ENCODE measurements at regions not wholly inside any gene's neighbourhood (a gene's known extent, or its start where the extent isn't known, plus 50 kb on each side); places are given as distances from the start of the nearest gene placed in this dataset.

- no peak for TF ChIP-seq CTCF (IDR thresholded peaks at IDR 0.05; ENCODE audit: insufficient read depth, low read depth, low read length)
- DNase-seq (ENCODE audit: low read depth): no peak
- H3K4me3 ChIP-seq (ENCODE audit: low read depth, low read length): no peak overlapping the region
Measured at GRCh38 chr6:3938715-3939367, 89.7 kb downstream of the FAM50B start.

- no peak for TF ChIP-seq CTCF (IDR thresholded peaks at IDR 0.05; ENCODE audit: insufficient read depth, low read depth, low read length)
- H3K4me3 ChIP-seq (ENCODE audit: low read depth, low read length): no peak overlapping the region
- DNase-seq (ENCODE audit: low read depth): no peak
Measured at GRCh38 chr6:3939368-3939958, 90.3 kb downstream of the FAM50B start.

GRCh38 chr6:3939964-3940363, 90.8 kb downstream of the FAM50B start:
- peak; percentile 84 for DNase-seq (ENCODE audit: low read depth)
- no peak overlapping the region for H3K4me3 ChIP-seq (ENCODE audit: low read depth, low read length)
- TF ChIP-seq CTCF (IDR thresholded peaks at IDR 0.05; ENCODE audit: insufficient read depth, low read depth, low read length): no peak

GRCh38 chr6:3940703-3941102, 91.5 kb downstream of the FAM50B start:
- no peak overlapping the region for H3K4me3 ChIP-seq (ENCODE audit: low read depth, low read length)
- TF ChIP-seq CTCF (IDR thresholded peaks at IDR 0.05; ENCODE audit: insufficient read depth, low read depth, low read length): no peak
- DNase-seq (ENCODE audit: low read depth): no peak

- peak; percentile 80 for DNase-seq (ENCODE audit: low read depth)
- no peak overlapping the region for H3K4me3 ChIP-seq (ENCODE audit: low read depth, low read length)
- TF ChIP-seq CTCF (IDR thresholded peaks at IDR 0.05; ENCODE audit: insufficient read depth, low read depth, low read length): no peak
Measured at GRCh38 chr6:3943331-3943765, 94.2 kb downstream of the FAM50B start.

GRCh38 chr6:3944246-3944645, 95.1 kb downstream of the FAM50B start:
- no peak for TF ChIP-seq CTCF (IDR thresholded peaks at IDR 0.05; ENCODE audit: insufficient read depth, low read depth, low read length)
- no peak for DNase-seq (ENCODE audit: low read depth)
- H3K4me3 ChIP-seq (ENCODE audit: low read depth, low read length): no peak overlapping the region

- TF ChIP-seq CTCF (IDR thresholded peaks at IDR 0.05; ENCODE audit: insufficient read depth, low read depth, low read length): no peak
- no peak for DNase-seq (ENCODE audit: low read depth)
- H3K4me3 ChIP-seq (ENCODE audit: low read depth, low read length): no peak overlapping the region
Measured at GRCh38 chr6:3946778-3947177, 97.6 kb downstream of the FAM50B start.

All from fibroblast of villous mesenchyme (primary cell).